Adrenal gland (tissue), 9 donors: ENCODE measurements at regions not wholly inside any gene's neighbourhood (a gene's known extent, or its start where the extent isn't known, plus 50 kb on each side); places are given as distances from the start of the nearest gene placed in this dataset.

Experiments
- DNase-seq, 7 donors: peaks; one replicate each; pipeline ENCODE4 v3.0.0-alpha.2; 2019 to 2020
- H3K27ac ChIP-seq, 5 donors: fragments of 200-600 bp; sonication (generic) in 4 of 5; 1 replicate in 3 of 5; 2 replicates in 2 of 5; pipeline versions ENCODE4 v1.5.1 to v1.8.0; 2016 to 2020; ENCODE audit warnings: mild to moderate bottlenecking in 1 of 5
- H3K27me3 ChIP-seq: fragments of 200-600 bp; 2 replicates; pipeline ENCODE4 v1.8.0; 2021
- H3K36me3 ChIP-seq, 2 donors: fragments of 200-600 bp; replicated peaks in 1 of 2; 1 replicate in 1 of 2; 2 replicates in 1 of 2; pipeline versions ENCODE4 v1.5.1 to v1.8.0; 2018 to 2022
- H3K4me1 ChIP-seq, 2 donors: fragments of 200-600 bp; replicated peaks in 1 of 2; 1 replicate in 1 of 2; 2 replicates in 1 of 2; pipeline versions ENCODE4 v1.5.1 to v1.8.0; 2018 to 2021
- H3K4me3 ChIP-seq, 4 donors: fragments of 200-600 bp; sonication (generic) in 3 of 4; one replicate each; pipeline ENCODE4 v1.5.1; 2016 to 2018
- H3K9me3 ChIP-seq, 3 donors: fragments of 200-600 bp; sonication (generic) in 1 of 3; replicated peaks in 1 of 3; 1 replicate in 2 of 3; 2 replicates in 1 of 3; pipeline versions ENCODE4 v1.5.1 to v1.8.0; 2016 to 2021
- POLR2A ChIP-seq, 2 donors: fragments of 450-650 bp; IDR thresholded peaks; one replicate each; pipeline ENCODE4 v1.6.1; 2017; ENCODE audit warnings: antibody characterized with exemption in 2 of 2, mild to moderate bottlenecking in 2 of 2, moderate library complexity in 1 of 2
- WGBS, 4 donors: extraction: QIAGEN DNeasy Blood & Tissue Kit in 2 of 4; methylation state at CpG; one replicate each; pipeline versions ENCODE4 v1.1.5 to v1.1.7; 2013 to 2017; 5-methylcytosine and 5-hydroxymethylcytosine counted together
- intact Hi-C, 2 donors: fragments of 100-400 bp; cut with DNase I; formaldehyde crosslinking; loops; one replicate each; pipeline versions ENCODE4 v1.14.1 to v1.15.0; 2022 to 2023
- TF ChIP-seq, protein P1 (sequence below), 6 experiments: fragments of 450-650 bp in 4 of 6; fragments of 200-600 bp in 2 of 6; sonication (generic) in 1 of 6; IDR thresholded peaks; 1 replicate in 5 of 6; 2 replicates in 1 of 6; pipeline versions ENCODE4 v1.5.1 to v1.8.0; 2016 to 2021; ENCODE audit warnings: antibody characterized with exemption in 6 of 6, mild to moderate bottlenecking in 2 of 6, moderate library complexity in 1 of 6
- donor health status: healthy with polysubstance abuse.
- donor health status: Bipolar disorder and iron deficiency.
- donor health status: DM: yes; HTN: yes; CAD: no.
- donor health status: DM: no; HTN: no; CAD: no.
- donor health status: DM: no; HTN: no; CAD: no.

DNA sequence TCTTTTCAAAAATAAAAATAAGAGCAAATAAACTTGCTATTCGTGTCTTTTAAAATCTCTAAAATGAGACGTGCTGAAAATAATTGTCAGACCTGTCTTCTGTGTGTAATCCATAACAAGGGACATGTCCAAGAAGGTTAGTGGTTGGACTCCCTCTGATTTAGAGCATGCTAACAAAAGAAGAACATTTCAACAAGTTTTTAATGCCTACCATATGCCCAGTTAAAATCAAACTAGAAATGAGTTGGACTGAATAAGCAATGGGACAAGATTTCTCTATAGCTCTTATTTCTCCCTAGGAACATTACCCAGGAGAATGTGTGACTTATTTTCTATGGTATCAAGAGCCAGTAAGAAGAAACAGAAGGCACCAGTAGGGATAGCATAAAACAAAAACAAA lies 689.7 kb upstream of the SOX9 start:
- intact Hi-C loops: no loop called here
- Histone ChIP-seq H3K9me3 (no peaks in the 10 kb centered on the region), H3K4me1 (no peaks in the 10 kb centered on the region), H3K4me3 (no peak overlapping the region), H3K27ac (no peak overlapping the region), H3K27me3 (no peaks in the 10 kb centered on the region), H3K36me3 (no peaks in the 10 kb centered on the region)
- no peak for DNase-seq
- WGBS, 4 donors: 57 to 69% (median 66%) methylated on average over 2 of the region's 2 CpGs
- TF ChIP-seq POLR2A (IDR thresholded peaks at IDR 0.05): no peak
- TF ChIP-seq, protein P1, sequence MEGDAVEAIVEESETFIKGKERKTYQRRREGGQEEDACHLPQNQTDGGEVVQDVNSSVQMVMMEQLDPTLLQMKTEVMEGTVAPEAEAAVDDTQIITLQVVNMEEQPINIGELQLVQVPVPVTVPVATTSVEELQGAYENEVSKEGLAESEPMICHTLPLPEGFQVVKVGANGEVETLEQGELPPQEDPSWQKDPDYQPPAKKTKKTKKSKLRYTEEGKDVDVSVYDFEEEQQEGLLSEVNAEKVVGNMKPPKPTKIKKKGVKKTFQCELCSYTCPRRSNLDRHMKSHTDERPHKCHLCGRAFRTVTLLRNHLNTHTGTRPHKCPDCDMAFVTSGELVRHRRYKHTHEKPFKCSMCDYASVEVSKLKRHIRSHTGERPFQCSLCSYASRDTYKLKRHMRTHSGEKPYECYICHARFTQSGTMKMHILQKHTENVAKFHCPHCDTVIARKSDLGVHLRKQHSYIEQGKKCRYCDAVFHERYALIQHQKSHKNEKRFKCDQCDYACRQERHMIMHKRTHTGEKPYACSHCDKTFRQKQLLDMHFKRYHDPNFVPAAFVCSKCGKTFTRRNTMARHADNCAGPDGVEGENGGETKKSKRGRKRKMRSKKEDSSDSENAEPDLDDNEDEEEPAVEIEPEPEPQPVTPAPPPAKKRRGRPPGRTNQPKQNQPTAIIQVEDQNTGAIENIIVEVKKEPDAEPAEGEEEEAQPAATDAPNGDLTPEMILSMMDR (IDR thresholded peaks at IDR 0.05): no peak

DNA sequence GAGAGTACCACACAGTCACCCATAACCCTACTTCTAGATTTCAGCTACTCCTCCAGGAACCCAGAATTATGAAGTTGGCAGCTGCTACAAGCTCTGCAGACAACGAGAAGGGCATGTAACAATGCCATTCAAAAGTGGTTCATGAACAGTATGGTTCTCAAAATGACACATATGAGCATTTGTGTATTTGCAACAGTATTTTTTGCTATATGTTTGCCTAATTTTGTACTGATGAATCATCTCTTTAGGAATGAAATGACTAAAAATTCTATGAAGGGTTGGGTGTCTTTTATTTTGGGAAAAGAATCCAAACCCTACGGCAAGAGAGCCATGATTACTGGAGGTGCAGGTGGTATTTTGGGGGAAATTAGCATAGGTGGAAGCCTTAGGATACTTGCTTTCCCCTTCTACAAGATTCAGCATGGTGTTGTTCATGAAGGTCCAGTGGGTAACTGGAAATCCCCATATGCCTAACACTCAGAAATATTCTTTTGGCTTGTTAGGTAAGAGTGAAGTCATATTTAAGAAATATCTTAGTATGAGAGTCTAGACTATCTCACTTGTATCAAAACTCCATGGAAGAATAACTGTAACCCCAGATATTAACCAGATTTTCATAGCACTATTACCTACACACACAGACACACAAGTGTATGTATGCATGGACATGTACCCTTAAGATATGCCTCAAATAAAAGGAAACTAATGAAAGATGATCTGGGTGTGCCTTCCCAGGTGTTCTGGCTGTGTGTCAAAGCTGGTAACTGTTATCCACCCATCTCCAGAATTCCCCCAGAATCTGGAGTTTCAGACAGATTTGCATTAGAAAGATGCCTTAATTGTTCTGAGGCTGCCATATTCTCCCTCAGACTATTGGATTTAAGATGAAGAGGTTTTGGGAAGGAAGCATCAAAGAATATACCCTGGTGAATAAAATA lies 688.2 kb upstream of the SOX9 start:
- Histone ChIP-seq H3K36me3 (no peaks in the 10 kb centered on the region), H3K9me3 (no peaks in the 10 kb centered on the region), H3K27me3 (peaks cover 5% of the 10 kb centered on the region), H3K4me1 (no peaks in the 10 kb centered on the region), H3K27ac (no peak overlapping the region), H3K4me3 (no peak overlapping the region)
- TF ChIP-seq, protein P1 (IDR thresholded peaks at IDR 0.05): no peak
- no peak for TF ChIP-seq POLR2A (IDR thresholded peaks at IDR 0.05)
- intact Hi-C loops: no loop called here
- WGBS, 4 donors: 66 to 77% (median 75%) methylated on average over 2 of the region's 2 CpGs
- DNase-seq: no peak

DNA sequence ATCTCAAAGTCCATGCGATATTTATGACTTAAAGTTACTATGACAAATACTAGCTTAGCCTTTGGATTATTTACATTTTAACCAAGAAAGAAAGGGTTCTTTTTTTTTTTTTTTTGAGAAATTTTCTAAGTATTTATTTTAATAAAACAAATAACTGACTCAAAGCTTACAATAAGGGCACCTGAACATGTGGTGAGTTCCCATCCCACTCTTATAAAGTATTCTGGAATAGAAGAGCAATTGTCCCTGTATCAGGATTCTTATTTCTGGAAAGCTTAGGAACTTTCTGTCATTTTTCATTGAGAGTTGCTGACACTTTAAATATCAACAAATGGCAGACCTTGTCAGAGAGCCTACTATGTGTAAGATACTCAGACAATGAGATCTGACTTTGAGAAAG lies 686.1 kb upstream of the SOX9 start:
- H3K27me3 ChIP-seq: peaks cover 5% of the 10 kb centered on the region
- intact Hi-C loops: no loop called here

DNA sequence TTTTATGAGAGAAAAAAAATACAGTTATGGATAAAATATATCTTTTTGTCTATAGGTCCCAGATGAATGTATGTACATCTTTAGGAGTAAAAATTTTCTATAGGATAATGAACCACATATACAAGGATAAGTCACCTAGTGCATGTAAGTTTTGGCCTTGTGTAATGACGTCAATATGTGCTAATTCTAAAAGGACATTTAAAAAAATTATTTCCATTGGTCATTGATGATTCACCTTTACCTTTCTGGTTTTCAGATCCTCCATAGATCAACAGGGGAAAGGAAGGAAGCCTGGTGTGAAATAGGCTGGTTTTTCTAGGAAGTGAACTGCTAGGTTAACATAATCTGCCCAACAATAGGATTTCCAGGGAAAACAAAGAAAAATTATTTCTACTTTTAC lies 684.3 kb upstream of the SOX9 start:
- Histone ChIP-seq H3K4me1 (no peaks in the 10 kb centered on the region), H3K4me3 (no peak overlapping the region), H3K9me3 (no peaks in the 10 kb centered on the region), H3K36me3 (no peaks in the 10 kb centered on the region), H3K27ac (no peak overlapping the region), H3K27me3 (peaks cover 5% of the 10 kb centered on the region)
- TF ChIP-seq, protein P1 (IDR thresholded peaks at IDR 0.05): no peak
- TF ChIP-seq POLR2A (IDR thresholded peaks at IDR 0.05): no peak
- WGBS, 4 donors: 51 to 67% (median 59%) methylated on average over 1 of the region's 1 CpG
- DNase-seq: no peak
- intact Hi-C loops: no loop called here

More for the DNA sequence above, 686.1 kb upstream of the SOX9 start:
- no peak overlapping the region for H3K27ac ChIP-seq
- no peaks in the 10 kb centered on the region for H3K36me3 ChIP-seq
- no peak for DNase-seq
- no peaks in the 10 kb centered on the region for H3K4me1 ChIP-seq
- no peak overlapping the region for H3K4me3 ChIP-seq
- no peaks in the 10 kb centered on the region for H3K9me3 ChIP-seq
- no peak for TF ChIP-seq POLR2A (IDR thresholded peaks at IDR 0.05)
- TF ChIP-seq, protein P1 (IDR thresholded peaks at IDR 0.05): no peak
- 89 to 95% (median 93%) methylated on average over 1 of the region's 1 CpG for WGBS, 4 donors
